Stimulated activated CD8-positive, alpha-beta memory T cell treated with anti-CD3 and anti-CD28 coated beads, Interleukin-12 subunit alpha, Interleukin-12 subunit beta, amount 100 ng/mL, for 1 hour (primary cell): ENCODE measurements at regions not wholly inside any gene's neighbourhood (a gene's known extent, or its start where the extent isn't known, plus 50 kb on each side); places are given as distances from the start of the nearest gene placed in this dataset.

ENCODE experiments used
- DNase-seq: peaks from one replicate; pipeline ENCODE4 v3.0.0-alpha.2; 2020; ENCODE audit warnings: low read depth

DNA sequence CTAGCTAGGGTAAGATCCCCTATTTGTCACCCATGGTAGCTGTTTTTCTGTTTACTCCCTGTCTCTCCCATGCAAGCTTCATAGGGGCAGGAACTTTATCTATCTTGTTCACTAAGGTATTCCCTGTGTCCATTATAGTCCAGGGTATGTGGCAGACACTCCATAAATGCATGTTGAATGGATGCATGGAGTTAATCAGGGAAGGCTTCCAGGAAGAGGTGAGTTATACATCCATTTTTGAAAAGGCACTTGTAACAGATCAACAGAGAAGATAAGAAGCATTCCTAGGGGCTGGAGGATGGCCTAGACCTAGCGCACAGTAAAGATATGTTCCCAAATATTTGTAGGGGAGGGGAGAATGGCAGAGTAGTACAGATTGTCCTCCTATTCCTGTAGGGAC lies 130.3 kb downstream of the BUD13 start:
- no peak for DNase-seq

DNA sequence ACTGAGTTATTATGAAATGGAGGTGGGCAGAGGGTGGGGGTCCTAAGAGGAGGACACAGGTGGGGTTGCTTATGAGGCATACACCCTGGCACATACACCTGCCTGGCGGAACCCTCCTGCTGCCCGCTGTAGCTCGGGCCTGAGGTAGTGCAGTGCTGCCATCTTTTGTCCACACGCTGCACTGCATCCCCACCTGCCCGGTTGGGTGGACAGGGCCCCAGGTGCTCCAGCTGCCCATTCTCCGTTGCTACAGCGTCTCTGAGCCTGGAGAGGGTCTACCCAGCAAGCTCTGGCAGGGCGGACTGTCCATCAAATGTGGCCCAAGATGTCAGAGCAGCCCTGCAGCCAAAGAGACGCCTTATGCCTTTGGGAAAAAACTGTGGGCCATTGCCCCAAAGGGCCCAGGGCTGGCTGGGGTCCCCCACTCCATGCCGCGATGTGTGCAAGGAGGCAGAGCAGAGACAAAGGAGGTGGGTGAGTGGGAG lies 131.2 kb downstream of the BUD13 start:
- no peak for DNase-seq

DNA sequence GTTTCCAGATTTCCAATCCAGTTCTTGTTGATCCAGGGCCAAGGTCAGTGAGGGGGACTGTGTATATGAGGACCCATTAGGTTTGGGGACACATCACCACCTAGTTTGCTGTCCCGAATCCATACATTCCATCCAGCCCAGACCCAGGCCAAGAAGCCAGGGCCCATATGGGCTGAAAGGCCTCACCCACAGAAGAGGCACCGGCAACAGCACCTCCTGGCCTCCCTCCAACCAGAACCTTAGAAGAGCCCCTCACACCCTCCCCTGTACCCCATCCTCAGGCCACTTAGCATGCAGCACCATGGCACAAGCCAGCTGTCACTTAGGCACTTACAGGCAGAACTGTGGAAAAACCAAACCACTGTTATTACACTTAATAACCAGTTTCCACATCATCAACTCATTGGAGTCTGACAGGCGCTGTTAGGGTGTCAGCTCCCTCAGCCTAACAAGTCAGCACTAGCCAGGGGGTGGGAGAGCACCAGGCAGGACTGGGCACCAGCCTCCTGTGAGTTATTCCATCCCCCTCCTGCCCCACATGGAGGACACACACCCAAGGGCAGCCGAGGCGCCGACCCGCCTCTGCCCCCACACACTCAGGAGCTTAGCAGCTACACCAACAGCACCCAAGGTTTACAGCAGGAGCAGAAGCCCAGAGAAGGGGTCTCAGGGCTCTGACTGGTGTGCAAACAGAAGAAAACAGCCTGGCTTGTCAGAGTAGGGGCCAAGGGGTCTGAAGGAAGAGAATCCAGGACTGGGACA lies 132.0 kb downstream of the BUD13 start:
- DNase-seq, result no peak

DNA sequence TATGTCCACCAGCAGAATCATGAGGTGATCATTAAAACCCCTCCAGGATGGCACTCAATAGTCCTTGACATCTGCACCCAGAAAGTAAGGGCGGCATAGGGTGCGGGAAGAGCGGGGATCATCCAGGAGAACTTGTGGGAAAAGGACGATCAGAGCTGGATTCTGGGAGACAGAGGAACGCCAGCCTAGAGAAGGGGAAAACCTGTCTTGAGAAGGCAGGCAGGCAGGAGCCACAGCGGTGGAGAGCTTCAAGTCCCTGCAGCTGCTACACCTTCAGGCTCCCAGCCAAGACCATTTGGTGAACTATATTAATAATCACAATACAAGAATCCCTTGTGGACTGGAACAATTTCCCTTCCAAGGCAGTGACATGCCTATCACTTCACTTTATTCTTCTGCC lies 134.3 kb downstream of the BUD13 start:
- no peak for DNase-seq

DNA sequence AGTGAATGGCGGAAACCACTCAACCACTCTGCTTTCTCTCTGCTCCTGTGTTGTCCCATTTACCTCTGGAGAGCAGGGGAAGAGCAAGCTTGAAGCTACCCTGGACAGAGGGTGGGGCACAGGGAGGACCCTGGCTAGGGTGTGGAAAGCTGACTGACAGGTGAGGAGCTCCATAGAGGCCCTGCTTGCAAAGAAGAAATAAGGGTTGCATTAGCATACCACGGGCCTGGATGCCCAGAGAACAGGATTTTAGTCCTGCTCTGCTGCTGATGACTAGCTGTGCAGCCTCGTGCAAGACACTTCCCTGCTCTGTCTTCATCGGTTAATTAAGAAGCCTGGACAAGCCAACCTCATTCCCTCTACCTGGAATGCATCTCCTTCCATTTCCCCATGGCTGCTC lies 135.0 kb downstream of the BUD13 start:
- DNase-seq, result no peak

DNA sequence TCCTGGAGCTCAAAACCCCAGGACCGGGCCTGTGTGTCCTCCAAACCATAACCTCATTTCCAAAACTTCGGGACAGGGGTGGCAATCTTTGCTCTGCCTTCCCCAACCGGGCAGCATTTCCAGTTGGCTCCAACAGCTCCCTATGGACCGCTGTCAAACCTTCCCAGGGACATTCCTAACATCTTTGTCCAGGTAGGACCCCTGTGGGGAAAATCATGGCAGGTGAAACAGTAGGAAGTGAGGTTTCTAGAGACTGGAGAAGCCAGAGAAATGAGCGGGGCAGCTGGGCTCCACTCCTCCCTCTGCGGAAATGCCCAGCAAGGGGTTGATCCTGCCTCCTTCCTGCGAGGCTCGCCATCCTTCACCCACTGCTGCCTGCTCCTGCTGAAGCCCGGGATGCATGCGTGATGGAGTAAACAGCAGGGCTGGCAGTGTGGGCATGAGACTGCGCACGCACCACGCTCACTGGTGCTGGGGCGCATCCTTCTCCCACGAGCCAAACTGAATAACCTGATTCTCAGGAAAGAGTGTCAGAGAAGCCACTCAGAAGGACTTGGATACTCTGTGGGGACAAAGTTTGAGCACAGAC lies 136.4 kb downstream of the BUD13 start:
- DNase-seq, result no peak

DNA sequence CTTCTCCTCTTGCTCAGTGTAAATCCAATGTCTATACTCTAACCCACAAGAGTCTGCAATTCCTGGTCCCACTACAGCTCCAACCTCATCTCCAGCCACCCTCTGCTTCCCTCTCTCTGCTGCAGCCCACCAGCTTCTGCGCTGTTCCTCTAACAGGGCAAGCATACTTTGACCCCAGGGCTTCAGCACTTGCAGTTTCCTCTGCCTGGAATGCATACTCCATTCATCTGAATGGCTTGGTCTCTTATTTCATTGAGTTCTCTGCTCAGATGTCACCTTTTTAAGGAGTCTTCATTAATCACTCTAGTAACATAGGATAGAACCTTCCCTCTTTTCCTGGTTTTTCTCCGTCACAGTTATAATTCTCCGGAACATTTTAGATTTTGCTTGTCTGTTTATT lies 141.6 kb downstream of the BUD13 start:
- no peak for DNase-seq

DNA sequence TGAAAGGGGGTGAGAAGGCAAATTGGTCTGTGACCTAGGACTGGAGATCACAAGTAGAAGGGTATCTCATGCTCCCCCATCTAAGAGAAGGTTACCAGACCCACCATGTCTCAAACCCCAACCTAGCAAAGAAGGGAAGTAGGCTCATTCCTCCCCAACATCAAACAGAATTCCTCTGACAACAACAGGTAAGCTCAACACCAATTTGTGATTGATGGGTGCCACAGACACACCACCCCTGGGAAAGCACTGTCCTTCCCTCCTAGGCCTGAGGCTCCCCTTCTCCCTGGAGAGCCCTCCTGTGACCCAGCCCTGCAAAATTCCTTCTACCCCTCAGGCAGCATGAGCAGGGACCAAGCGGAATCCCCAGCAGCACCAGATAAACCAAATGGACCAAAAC lies 154.3 kb downstream of the BUD13 start:
- no peak for DNase-seq

DNA sequence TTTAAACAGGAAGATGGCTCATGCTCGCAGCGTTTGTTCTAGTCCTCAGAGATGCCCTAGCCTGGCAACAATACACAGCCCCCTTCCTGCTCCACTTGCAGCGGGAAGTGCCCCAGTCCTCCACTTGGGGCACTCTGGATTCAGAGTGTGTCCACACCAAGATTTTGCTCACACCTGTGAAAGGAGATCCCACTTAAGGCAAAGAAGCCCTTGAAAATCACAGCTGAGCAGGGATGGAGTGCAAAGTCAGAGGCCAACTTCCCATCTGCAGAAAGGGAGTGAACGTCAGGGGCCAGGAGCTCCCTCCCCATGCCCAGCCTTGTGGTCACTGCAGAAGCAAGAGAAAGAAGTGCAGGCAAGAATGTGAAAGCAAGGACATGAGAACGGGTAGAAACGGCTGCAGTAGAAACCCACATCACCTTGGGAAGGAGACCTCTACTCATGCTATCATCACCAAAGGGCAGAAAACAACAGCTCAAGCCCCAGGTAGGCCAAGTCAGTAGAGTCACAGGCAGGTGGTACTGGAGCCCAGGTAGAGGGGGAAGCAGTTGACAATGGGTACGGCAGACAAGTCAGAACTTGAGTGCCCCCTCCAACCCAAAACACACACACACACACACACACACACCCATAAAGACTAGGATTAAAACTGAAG lies 157.4 kb downstream of the BUD13 start:
- no peak for DNase-seq

DNA sequence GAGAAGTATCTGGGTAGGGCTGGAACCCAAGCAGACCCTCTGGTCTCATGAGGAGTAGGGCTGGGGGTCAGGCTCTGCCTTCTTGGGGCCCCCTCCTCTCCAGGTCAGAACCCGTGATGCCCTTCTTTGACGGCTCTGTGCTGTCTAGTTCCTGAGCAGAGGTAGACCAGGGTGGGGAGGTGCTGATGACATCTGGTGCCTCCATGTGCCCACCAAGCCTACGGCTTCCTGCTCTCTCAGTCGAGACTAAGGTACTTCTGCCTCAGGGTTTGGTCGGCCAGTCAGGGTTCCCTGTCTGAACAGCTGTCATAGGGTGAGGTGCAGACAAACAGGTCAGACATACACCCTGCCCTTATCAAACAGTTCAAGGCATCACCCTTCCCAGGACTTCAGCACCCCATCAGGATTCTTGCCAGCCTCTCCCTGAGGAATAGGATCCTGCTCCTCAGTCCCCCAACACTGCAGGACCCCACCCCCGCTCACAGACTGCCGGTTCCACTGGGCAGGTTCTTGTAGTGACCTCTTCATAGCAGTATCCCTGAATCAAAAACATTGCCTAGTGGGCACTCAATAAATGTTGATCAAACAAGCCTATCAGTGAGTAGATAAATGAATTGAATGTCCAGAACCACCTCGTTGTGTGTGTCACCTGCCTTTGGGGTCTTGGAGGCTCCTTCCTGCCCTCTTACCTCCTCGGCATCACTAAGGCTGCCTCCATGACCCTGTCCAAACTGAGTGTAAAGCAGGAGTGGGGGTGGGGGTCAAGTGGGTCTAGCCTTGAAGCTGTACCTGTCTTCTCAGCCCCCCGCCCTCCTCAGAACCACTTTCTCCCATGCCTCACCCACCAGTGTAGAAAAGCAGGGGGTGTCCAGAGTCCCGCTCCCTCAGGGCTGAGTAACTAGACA lies 158.2 kb downstream of the BUD13 start:
- DNase-seq, result no peak

DNA sequence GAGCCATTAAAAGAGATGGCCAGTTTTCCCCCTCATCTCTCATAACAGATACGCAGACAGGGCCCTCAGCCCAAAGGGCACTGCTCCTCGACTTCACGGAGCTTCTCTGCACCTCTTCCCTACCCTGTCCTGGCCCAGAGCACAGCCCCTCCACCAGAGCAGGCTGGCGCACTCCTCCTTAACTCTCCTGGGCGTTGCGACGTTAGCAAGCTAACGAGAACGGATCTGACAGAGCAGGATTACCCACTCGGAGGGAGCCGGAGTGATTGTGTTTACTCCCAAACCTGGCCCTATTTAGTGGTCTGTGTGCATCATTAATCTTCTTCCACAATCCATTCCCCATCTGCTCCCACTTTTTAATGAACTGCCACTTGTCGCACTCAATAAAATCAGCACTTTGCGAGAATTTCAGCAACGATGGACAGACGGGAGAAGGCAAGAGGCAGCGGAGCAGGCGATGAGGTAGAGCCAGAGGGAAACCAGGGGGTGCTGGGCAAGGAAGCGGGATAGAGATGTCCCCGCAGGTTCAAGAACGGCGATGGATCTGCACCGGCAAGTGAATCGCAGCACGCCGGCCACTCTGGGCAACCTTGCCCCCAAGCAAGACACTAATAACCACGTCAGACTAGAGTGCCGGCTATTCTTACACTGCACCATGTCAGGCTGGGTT lies 159.4 kb downstream of the BUD13 start:
- DNase-seq, result no peak

DNA sequence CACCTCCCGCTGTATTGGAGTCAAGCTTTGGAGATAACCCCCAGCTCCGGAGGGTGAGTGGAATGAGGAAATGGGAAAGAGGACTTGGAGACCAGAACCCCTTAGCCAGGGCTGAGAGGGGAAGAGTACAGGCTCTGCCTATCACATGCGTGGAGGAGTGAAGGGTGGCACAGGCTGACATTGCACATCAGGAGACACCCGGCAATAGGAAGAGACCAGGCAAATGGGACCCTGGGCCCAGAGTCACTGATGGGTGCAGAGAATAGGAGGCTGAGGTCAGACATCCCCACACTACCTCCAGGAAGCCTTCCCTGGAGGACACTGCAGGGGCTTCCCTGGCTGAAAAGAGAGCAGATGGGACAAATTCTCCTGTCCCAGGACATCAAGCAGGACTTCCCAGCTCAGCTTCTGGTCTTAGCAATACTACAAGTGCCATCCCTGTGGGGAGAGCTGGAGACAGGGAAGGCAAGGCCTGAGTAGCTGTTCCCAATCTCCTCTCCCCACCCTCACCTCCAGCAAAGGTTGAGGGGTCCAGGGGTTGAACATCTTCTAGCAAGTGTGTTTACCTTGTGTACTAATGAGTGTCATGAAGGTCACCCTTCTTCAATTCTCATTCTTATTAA lies 160.7 kb downstream of the BUD13 start:
- no peak for DNase-seq

DNA sequence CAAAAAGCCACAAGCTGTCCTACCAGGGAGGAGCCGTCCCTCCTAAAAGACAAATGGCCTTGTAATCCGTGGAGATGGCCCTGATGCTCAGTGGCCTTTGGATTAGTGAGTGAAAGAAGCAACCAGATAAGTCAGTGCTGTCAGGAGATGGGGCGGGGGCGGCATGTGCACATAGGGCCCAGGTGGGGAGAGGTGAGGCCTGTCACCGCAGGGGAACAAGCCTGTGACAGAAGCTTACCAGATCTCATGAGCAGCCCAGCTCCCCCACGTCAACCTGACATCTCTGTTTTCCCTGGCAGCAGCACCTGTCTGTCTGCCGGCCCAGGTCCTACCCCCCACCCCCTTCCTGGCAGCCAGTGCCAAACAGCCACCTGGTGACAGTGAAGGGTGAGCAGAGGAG lies 162.6 kb downstream of the BUD13 start:
- no peak for DNase-seq

DNA sequence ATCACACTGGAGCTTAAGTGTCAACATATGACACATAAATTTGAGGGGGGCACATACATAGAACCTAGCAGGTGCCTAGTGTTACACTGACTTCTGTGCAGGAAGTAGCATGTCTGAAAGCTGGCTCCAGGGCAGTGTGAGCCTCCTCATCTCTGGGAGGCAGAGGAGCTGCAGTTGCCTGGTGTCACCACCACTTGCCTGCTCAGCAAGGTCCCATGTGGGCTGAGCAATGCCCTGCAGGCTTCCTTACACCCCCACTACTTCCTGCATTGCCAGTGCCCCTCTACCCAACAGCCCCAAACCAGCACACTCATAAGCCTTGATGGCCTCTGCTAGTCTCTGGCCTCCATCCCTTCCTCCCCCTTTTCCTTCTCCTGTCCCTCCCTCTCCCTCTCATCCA lies 165.8 kb downstream of the BUD13 start:
- DNase-seq, result no peak

DNA sequence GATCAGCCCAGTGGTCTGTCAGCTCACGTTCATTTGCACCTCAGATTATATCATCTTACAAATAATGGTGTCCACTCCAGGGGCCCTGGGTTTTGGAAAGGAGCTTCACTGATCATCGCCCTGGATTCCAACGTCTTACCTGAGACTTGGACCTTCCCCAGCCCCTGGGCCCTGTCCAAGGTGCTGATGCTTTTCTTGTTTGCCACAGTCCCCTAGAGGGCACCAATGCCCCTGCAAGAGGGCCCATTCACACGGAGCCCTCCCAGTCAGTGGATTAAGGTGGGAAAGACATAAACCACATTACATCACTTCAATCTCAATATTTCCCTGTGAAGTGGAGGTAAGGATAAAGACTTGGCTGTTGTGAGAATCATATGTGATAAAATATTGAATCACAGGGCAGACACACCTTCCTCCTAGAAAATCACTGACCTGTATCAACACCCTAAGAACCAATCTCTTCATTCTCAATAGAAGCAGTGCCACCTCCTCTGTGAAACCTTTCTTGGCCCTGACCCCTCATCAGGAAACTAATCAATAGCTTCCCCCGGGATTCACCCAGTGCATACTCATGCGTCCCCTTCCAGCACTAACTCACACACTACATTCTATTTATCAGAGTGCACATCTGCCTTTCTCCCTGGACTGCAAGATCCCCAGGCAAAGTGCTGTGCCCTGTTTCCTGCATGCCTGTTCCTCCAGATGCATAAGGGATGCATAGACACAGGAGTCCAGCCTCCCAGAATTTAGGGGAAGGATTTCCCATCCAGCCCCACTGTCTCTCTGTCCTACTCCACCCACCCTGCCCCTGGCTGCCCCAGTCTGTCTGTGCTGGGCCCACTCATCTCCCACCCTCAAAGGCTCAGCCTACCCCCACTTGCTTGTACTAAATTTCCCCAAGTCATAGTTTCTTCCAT lies 167.0 kb downstream of the BUD13 start:
- no peak for DNase-seq

DNA sequence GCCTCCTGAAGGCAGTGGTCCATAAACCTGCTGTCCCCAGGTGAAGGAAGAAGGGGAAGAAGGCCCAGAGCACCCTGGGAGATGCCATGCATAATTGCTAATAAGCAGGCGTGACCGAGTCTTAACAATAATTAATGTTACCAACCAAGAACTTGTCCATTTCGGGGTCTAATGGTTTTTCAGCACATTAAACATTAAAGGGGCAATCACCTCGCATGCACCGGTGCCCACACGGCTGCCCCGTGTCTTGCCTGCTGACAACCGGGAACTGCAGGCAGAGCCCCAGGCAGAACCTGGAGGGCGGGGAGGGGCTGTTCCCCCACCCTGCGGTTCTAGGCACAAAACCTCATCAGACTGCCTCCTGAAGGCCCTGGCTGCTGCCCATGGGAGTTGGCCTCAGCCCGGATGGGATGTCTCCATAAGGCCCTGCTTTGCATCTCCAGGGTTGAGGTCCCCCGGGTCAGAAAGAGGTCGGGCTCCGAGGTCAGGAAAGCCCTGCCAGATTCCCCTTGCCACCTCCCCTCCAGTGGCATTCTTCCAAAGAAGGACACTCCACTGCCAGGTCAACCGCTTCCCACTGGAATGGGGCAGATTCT lies 169.0 kb downstream of the BUD13 start:
- DNase-seq, result no peak

DNA sequence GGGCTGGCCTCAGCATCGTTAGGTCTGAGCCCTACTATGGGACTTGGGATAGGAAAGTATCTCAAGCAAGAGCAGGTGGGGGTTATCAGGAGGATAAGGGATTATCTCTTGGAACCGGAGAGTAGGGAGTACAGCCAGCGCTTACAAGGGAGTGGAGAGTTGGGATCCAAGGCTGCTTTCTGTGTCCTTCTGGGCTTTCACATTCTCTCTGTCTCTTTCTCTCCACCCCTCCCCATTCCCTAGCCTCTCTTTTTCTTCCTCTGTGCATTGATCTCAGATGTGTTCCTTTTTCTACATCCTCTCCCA lies 170.2 kb downstream of the BUD13 start:
- DNase-seq, result no peak

DNA sequence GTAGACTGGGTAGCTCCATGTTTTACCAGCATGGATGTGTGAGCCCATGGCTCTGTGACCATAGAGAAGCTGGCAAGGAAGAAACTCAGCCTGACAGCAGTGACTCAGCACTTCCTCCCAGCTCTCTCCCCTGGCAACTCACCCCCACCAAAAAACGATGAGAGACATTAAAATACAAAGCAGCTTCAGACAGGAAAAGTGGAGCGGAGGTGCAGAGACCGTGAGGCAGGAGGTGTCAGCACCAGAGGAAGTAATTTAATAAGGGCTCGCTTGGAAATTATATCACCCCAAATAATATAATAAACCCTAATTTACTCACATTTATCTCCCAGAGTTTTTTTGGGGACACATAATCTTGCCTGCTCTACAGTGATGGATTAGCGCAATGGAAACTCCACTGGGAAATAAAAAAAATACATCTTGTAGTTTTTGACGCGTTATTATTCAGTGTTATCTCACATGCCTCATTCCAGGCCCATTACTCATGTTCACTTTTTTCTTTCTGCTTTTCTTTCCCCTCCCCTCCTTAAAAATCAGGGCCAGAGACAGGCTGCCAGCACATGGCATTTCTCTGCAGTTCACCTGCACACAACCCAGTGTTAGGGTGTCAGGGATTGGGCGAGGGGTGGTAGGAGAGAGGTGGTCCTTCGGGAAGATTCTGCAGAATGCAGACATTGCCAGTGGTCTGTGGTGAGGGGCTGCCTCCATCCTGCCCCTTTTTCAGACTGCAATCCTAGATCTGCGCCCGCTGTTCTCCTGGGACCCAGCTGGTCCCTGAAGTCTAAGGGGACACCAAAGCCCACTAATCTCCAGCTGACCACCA lies 170.8 kb downstream of the BUD13 start:
- DNase-seq, result no peak

DNA sequence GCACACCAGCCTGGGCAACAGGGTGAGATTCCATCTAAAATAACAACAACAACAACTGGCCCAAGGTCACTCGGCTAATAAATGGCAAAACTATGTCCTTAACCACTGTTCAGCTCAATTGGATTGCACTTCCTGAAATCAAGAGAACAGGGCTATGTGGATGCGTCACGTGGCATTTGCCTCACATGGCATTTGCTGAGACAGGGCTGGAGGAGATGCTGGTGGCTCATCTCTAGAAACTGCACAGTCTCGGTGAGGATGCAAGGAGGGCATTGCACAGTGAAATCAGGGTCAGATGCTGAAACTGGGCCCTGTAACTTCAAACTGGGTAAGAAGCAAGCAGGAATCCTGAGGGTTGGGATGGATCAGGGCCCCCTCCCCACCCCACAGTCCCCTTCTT lies 171.9 kb downstream of the BUD13 start:
- DNase-seq, result no peak
